HG03103 (cell line): ENCODE measurements at regions not wholly inside any gene's neighbourhood (a gene's known extent, or its start where the extent isn't known, plus 50 kb on each side); places are given as distances from the start of the nearest gene placed in this dataset.
"Not testable (repeated sequence)": the region's sequence is repeated elsewhere in the genome, so short reads cannot be mapped to it uniquely, and the experiment has no call there.

Experiments used
- ATAC-seq: cut with Tn5 transposase; IDR thresholded peaks from one replicate; pipeline ENCODE4 v1.9.1; 2021; ENCODE audit warnings: low read depth; ENCODE audit not compliant: unreplicated experiment

- ATAC-seq, result no peak
These were observed 103.8 kb upstream of the UBE2E1 start for GRCh38 chr3:23701716-23702597.

GRCh38 chr3:23704298-23704697, 101.5 kb upstream of the UBE2E1 start:
- ATAC-seq, result no peak

DNA sequence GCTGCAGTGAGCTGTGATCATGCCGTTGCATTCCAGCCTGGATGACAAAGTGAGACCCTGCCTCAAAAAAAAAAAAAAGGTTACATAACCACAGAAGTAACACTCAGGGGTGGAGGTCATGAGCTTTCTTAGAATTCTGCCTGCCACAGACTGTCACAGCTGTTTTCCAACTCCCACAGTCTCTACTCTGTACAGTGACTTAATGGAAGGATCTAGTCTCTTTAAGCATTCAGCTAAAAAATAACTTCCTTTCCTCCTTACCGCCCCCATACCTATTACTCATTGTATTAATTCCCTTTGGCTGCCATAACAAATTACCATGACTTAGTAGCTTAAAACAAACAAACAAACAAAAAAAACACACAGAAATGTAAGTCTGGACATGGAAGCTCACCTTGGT, 99.6 kb upstream of the UBE2E1 start:
- ATAC-seq, result no peak

DNA sequence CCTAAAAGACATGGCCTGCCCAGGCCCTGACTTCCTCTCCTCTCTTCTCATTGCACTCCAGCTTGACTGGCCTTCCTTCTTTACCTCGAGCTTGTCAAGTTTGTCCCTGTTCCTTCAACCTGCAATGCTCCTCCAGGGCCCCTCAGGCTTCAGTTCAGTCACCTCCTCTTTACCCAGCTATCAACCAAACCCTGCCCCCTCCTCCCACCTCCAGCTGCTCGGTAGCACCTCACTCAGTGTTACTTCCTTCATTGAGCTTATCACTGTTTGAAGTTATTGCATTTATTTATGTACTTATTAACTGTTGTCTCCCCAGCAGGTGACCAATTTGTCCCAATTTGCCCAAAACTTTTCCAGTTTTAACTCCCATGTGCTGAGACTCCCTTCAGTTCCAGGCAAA, 95.8 kb upstream of the UBE2E1 start:
- ATAC-seq, result no peak

- ATAC-seq, result no peak
These were observed 95.2 kb upstream of the UBE2E1 start for GRCh38 chr3:23710555-23710954.

- peak; percentile 70 for ATAC-seq
These were observed 93.8 kb upstream of the UBE2E1 start for GRCh38 chr3:23711916-23712494.

DNA sequence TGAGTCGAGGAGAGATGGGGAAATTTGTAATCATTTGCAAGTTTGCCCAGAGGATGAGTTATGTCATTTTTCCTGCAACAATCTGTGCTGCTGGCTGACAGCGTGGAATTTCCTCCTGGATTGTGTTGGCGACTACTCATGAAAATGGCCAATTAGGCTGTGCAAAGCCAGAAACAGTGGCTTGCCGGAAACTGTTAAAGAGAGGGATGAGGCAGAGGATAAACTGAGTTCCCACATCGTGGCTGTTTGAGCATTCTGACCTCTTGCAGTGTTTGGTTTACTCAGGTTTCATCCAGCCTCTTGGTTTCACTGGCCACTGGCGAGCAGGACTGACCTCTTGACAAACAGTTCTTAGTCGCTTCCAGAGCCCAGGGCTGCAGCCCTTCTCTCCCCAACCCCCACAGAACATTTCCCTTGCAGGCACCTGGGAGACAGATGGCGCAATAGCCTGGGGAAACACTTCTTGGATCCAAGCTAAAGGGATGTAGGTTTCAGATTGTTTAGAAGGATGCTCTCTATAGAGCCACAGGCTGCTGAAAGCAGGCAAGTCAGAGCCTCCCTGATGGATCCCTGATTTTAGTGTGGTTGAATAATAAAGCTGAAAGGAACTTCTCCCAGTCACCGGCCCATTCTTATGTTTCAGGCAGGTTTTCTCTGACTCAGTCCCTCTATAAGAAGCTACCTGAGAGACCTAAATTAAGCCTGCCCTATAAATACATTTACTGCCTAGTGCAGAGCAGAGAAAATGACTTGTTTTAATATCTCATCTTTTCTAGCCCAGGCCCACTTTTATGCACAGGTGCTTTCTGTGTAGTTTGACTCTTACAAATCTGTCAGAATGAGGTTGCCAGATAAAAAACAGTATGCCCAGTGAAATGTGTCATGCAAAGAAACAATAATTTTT, 92.8 kb upstream of the UBE2E1 start:
- ATAC-seq, result no peak

GRCh38 chr3:23713641-23714040, 92.1 kb upstream of the UBE2E1 start:
- ATAC-seq, result no peak

DNA sequence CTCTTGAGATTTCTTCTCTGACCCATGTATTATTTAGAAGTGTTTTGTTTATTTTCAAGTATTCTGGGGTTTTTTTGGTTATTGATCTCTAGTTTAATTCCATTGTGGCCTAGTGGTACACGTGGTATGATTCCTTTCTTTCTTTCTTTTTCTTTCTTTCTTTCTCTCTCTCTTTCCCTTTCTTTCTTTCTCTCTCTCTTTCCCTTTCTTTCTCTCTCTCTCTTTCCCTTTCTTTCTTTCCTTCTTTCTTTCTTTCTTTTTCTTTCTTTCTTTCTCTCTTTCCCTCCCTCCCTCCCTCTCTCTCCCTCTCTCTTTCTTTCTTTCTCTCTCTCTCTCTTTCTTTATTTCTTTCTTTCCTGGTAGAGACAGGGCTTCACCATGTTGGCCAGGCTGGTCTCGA, 85.7 kb upstream of the UBE2E1 start:
- ATAC-seq, result no peak

DNA sequence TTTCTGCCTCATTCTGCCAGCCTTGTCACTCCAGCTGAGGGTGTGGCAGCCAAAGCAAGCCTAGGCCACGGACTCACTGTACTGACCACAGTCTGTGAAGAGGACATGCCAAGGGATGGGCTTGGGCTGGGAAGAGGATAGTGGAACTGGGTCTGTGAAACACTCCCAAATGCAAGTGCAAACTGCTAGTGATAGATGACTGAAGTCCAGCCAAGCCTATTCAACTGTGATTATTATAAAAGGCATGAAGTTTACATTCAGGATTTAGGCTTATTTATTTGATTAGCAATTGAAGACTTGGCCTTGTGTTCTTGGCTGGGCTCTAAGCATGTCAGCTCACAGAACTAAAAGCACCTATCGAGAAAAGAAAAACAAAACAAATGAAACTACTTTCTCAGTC, 84.9 kb upstream of the UBE2E1 start:
- no peak for ATAC-seq

DNA sequence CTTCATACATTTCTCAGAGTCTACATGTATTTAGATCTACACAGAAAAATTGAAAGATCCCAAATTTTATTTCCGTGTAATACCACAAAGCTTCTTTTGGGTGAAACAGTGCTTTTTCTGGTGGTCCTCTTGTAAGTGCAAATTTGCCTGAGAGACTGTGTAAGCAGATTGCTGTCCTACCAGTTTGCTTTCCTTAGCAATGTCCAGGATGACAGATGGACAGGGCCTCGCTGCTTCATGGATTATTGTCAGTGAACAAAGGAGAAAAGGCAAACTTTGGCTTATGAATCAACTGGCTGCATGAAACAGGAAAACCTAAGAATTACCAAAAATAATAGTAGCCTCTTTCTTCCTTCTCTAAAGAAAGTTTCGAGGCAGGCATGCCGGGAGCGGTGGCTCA, 82.6 kb upstream of the UBE2E1 start:
- ATAC-seq, result no peak

GRCh38 chr3:23723930-23724329, 81.8 kb upstream of the UBE2E1 start:
- peak; percentile 53 for ATAC-seq

DNA sequence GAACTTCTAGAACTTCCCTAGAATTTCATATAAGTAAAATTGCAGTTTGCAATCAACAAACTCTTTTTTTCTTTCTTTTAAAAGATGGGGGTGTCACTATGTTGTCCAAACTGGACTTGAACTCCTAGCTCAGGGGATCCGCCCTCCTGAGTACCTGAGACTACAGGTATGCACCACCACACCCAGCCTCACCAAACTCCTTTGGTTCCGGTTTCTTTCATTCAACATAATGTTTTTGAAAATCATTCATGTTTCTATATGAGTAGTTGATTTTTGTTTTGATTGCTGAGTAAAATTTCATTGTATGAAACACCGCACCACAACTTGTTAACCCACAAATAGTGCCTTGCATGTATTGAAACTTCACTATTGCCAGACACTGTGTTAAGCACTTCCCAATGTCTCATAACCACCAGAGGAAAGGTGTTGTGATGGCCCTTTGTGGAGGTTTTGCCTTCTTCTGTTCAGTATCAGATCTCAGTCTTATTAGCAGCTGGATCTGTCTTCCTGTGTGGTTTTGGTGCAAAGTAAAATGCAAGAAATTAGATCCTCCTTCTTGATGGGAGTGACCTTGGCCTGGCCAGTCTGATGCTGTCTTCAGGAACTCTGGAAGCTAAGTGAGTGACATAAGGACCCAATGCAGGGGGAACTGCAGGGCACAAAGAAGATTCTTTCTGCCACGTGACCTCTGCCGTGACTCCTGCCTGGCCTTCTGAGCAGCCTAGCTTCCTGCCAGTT, 78.8 kb upstream of the UBE2E1 start:
- ATAC-seq, result peak; percentile 71

- no peak for ATAC-seq
These were observed 77.1 kb upstream of the UBE2E1 start for GRCh38 chr3:23728601-23729117.

GRCh38 chr3:23729362-23729761, 76.4 kb upstream of the UBE2E1 start:
- not testable (repeated sequence) for ATAC-seq

DNA sequence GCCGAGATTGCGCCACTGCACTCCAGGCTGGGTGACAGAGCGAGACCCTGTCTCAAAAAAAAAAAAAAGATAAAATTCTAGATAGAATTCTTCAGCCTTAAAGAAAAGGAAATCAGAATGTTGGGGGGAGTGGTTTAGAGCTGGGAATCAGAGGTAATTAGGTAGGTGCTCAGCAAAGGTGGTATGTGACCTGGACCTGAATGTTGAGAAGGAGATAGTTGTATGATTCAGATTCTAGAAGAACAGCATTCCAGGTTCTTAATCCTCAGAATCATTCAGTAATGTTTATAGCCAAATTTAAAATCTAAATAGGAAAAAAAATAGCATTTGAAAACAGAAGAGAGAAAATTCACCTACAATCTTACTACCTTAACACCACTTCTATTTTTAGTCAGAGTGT, 71.3 kb upstream of the UBE2E1 start:
- no peak for ATAC-seq

DNA sequence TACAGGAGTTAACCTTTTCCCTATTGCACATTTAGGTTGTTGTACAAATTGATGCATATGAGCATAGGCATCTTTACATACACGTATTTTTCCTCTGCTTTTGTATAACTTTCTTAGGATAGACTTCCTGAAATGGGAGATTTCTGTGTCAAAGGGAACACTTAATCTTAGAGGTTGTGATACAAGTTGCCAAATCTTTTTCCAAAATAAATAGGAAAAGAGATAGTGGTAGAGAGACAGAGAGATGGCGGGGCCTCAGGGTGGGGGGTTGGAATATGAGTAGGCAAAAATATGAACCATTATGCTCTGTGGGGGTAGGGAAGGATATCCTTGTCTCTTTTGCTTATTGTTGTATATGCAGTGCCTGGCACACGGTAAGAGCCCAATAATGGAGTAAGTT, 70.7 kb upstream of the UBE2E1 start:
- no peak for ATAC-seq

- no peak for ATAC-seq
These were observed 70.0 kb upstream of the UBE2E1 start for GRCh38 chr3:23735535-23736326.

DNA sequence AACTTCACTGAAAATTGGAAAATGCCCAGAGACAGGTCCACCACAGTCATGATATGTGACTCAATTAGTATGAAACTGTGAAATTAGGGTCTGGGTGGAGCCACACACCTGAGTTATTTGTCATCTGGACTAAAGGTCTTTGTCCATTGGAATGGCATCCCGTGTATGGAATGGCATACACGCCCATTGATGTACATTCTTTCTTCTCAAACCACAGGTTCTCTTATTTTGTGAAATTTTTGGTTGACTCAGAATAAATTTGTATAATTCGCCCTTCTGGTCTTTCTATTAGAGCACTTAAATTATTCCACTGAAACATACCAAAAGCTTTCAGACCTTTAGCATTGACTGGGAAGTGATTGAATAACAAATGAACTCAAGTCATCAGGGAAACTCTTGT, 66.8 kb upstream of the UBE2E1 start:
- ATAC-seq, result no peak

DNA sequence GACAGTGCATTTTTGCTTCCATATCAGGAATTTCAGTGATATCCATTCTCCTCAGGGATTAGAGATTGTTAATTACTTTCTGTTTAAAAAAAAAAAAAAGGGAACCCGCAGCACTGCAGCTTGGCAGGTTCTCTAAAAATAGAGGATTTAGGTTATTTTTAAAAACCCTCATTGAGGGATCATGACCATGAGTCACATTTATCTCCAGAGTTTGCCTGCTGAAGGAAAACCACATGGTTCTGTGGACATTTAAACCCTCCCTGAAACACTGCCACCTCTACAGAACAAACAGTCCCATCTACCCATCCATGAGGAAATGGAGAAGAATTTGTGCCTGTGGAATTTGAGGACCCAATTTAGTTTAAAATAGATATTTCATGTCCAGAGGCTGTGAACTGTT, 66.2 kb upstream of the UBE2E1 start:
- no peak for ATAC-seq
